ENCODE measurements at regions not wholly inside any gene's neighbourhood (a gene's known extent, or its start where the extent isn't known, plus 50 kb on each side); places are given as distances from the start of the nearest gene placed in this dataset.

DNA sequence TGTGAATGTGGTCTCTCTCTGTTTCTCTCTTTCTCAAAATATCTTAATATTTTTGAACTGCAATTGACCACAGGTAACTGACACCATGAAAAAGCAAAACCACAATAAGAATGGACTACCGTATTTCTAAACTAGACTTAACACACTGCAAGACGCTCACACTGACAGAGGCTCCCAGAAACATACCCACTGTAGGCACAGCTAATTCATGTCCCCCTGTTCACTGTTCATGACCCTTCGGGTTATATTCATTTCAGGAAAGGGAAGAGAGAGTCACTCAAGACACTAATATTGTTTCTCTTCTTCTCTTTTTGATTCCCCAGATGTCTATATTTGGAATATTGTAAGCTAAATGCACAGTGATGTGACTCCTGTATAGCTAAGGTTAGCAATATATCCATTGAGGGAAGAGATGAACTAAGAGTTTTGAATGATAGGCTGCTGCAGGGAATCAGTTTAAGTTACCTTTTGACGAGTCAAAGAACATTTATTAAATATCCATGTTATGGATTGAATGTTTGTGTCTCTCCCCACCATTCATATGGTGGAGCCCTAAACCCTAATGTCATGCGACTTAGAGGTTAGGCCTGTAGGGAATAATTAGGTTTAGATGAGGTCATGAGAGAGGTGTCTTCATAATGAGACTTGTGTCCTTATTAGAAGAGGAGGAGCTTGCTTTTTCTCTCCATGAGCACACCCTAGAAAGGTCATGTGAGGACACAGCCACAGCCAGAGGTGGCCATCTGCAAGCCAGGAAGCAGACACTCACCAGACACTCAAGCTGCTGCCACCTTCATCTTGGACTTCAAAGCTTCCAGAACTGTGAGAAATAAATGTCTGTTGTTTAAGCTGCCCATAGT, 216.6 kb upstream of the GRM7 start:
- Histone ChIP-seq H3K27ac (ENCODE audit: insufficient read depth, low read depth, low read length) (no peak overlapping the region), H3K9ac (replicated peaks; ENCODE audit: extremely low read depth, insufficient read depth, low read length) (no peak overlapping the region), H4K20me1 (replicated peaks; ENCODE audit: control insufficient read depth, extremely low read depth, insufficient read depth, low read length) (no peaks in the 10 kb centered on the region), H3K9me3 (replicated peaks; ENCODE audit: control insufficient read depth, insufficient read depth, low read length) (no peaks in the 10 kb centered on the region), H3K79me2 (ENCODE audit: control insufficient read depth, insufficient read depth, low read length) (no peaks in the 10 kb centered on the region), H2AFZ (ENCODE audit: low read depth, low read length) (no peak overlapping the region), H3K4me2 (ENCODE audit: insufficient read depth, low read length) (no peak overlapping the region), H3K9me1 (replicated peaks; ENCODE audit: control insufficient read depth, extremely low read depth, insufficient read depth, low read length) (no peaks in the 10 kb centered on the region), H3K27me3 (ENCODE audit: control insufficient read depth in 2 of 2, insufficient read depth in 2 of 2, low read length in 2 of 2) (no peaks in the 10 kb centered on the region), H3K4me3 (replicated peaks in 1 of 3; ENCODE audit: insufficient read depth in 1 of 3, low read depth in 1 of 3, low read length in 3 of 3) (no peak overlapping the region), H3K4me1 (ENCODE audit: control insufficient read depth, extremely low read depth, insufficient read depth, low read length) (no peaks in the 10 kb centered on the region), H3K36me3 (ENCODE audit: control insufficient read depth in 2 of 2, extremely low read depth in 1 of 2, insufficient read depth in 2 of 2, low read length in 2 of 2) (no peaks in the 10 kb centered on the region)
- no peak for TF ChIP-seq FOS (IDR thresholded peaks at IDR 0.05; ENCODE audit: borderline replicate concordance, insufficient read depth, low read length)
- TF ChIP-seq JUN (IDR thresholded peaks at IDR 0.05; ENCODE audit: borderline replicate concordance, insufficient read depth, insufficient read length, low read depth): no peak
- no peak for TF ChIP-seq POLR2A (IDR thresholded peaks at IDR 0.05; ENCODE audit: low read depth, low read length)
- TF ChIP-seq POLR2AphosphoS5 (IDR thresholded peaks at IDR 0.05; ENCODE audit: insufficient read depth, low read depth, low read length): no peak
- TF ChIP-seq, protein P1, sequence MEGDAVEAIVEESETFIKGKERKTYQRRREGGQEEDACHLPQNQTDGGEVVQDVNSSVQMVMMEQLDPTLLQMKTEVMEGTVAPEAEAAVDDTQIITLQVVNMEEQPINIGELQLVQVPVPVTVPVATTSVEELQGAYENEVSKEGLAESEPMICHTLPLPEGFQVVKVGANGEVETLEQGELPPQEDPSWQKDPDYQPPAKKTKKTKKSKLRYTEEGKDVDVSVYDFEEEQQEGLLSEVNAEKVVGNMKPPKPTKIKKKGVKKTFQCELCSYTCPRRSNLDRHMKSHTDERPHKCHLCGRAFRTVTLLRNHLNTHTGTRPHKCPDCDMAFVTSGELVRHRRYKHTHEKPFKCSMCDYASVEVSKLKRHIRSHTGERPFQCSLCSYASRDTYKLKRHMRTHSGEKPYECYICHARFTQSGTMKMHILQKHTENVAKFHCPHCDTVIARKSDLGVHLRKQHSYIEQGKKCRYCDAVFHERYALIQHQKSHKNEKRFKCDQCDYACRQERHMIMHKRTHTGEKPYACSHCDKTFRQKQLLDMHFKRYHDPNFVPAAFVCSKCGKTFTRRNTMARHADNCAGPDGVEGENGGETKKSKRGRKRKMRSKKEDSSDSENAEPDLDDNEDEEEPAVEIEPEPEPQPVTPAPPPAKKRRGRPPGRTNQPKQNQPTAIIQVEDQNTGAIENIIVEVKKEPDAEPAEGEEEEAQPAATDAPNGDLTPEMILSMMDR (IDR thresholded peaks at IDR 0.05; ENCODE audit: extremely low read depth in 1 of 2, insufficient read depth in 1 of 2, low read depth in 1 of 2, low read length in 2 of 2): no peak
- TF ChIP-seq EZH2 (IDR thresholded peaks at IDR 0.05; ENCODE audit: borderline replicate concordance, low read depth, low read length, severe bottlenecking): no peak
- no peak for TF ChIP-seq GATA2 (IDR thresholded peaks at IDR 0.05; ENCODE audit: insufficient read depth, insufficient read length, low read depth, low read length)
- TF ChIP-seq, protein P2, sequence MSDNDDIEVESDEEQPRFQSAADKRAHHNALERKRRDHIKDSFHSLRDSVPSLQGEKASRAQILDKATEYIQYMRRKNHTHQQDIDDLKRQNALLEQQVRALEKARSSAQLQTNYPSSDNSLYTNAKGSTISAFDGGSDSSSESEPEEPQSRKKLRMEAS (IDR thresholded peaks at IDR 0.05; ENCODE audit: insufficient read depth, insufficient read length): no peak
- no peak for TF ChIP-seq MYC (IDR thresholded peaks at IDR 0.05; ENCODE audit: low read depth, low read length)
- BruUV-seq (replicated peaks): no TSS peak
- ChIA-PET CTCF (interaction anchor here (1.3 kb wide), 1 partner anchor 10 kb away, joined by 3 read pairs; no protein-coding TSS in a partner anchor), POLR2A (no interaction called here)
- intact Hi-C loops (cut with micrococcal nuclease) (no loop called here), dilution Hi-C loops (cut with MboI; ENCODE audit: extremely low pct_ligation_motif_present, low sequenced_read_pairs) (no loop called here)
- DNase-seq (ENCODE audit: low read depth, low spot score) (no peak), FAIRE-seq (no peak)

Measured in endothelial cell of umbilical vein (primary cell).